Astrocyte (in vitro differentiated cells and primary cell): ENCODE measurements at regions not wholly inside any gene's neighbourhood (a gene's known extent, or its start where the extent isn't known, plus 50 kb on each side); places are given as distances from the start of the nearest gene placed in this dataset.

Source experiments
- CTCF ChIP-seq: IDR thresholded peaks from 2 replicates; pipeline ENCODE4 v1.5.1; 2011; ENCODE audit warnings: low read depth, mild to moderate bottlenecking, inconsistent platforms, low read length, moderate library complexity; ENCODE audit not compliant: insufficient read depth
- EZH2 ChIP-seq: IDR thresholded peaks from 2 replicates; pipeline ENCODE4 v1.6.1; 2012; ENCODE audit warnings: mild to moderate bottlenecking, low read length, inconsistent platforms; ENCODE audit not compliant: insufficient read depth

GRCh38 chr4:62676962-62677361 is 1476.8 kb downstream of the ADGRL3 start:
- TF ChIP-seq CTCF: no peak
- TF ChIP-seq EZH2: no peak
